Mucosa of descending colon (tissue), 3 donors: ENCODE measurements at regions not wholly inside any gene's neighbourhood (a gene's known extent, or its start where the extent isn't known, plus 50 kb on each side); places are given as distances from the start of the nearest gene placed in this dataset.

ENCODE experiments used
- ATAC-seq: fragments of 200-7000 bp; cut with Tn5 transposase; one replicate; pipeline ENCODE4 v1.9.1; 2020; ENCODE audit warnings: mild to moderate bottlenecking, moderate library complexity
- DNase-seq, 3 donors: peaks; one replicate each; pipeline ENCODE4 v3.0.0-alpha.2; 2020
- H3K36me3 ChIP-seq: fragments of 200-600 bp; one replicate; pipeline ENCODE4 v1.8.0; 2021; ENCODE audit warnings: low read depth, mild to moderate bottlenecking
- H3K4me1 ChIP-seq: fragments of 200-600 bp; one replicate; pipeline ENCODE4 v1.8.0; 2021; ENCODE audit warnings: low read depth, mild to moderate bottlenecking
- H3K4me3 ChIP-seq: fragments of 200-600 bp; one replicate; pipeline ENCODE4 v1.8.0; 2021; ENCODE audit warnings: mild to moderate bottlenecking
- H3K9me3 ChIP-seq: fragments of 200-600 bp; one replicate; pipeline ENCODE4 v1.8.0; 2021; ENCODE audit warnings: mild to moderate bottlenecking
- intact Hi-C, 2 donors: fragments of 100-400 bp; cut with DNase I in 1 of 2; cut with micrococcal nuclease in 1 of 2; formaldehyde crosslinking; loops; one replicate each; pipeline versions ENCODE4 v1.11.0 to v1.11.1; 2022; cut with DNase I, micrococcal nuclease
- TF ChIP-seq, protein P1 (sequence below): fragments of 200-600 bp; IDR thresholded peaks from one replicate; pipeline ENCODE4 v1.8.0; 2022; ENCODE audit warnings: antibody characterized with exemption, mild to moderate bottlenecking
- donor health status: DM: no; HTN: no; CAD: no; lungs with moderate emphysema.
- donor health status: DM: no; HTN: no; CAD: no.
- donor health status: DM: no; HTN: yes; CAD: no.

DNA sequence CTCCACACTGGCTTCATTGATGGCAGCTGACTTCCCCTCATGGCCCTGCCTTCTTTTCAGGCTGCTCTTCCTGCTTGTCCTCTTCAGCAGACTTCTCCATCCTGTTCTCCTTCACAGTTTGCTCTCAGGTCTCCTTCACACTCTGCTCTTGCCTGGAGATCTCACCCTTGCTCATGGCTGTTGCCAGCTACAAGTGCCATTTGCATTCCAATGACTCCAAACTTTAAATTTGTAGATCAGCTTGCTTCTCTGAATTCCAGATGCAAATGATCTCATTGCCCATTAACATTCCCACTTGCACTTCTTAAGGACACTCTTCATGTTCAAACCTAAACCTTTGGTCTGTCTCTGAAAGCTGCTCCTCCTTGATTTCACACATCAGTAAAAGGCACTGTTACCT lies 343.0 kb downstream of the QKI start:
- intact Hi-C loops, result no loop called here
- Histone ChIP-seq H3K4me3 (no peak overlapping the region), H3K36me3 (no peaks in the 10 kb centered on the region), H3K4me1 (no peaks in the 10 kb centered on the region), H3K9me3 (no peaks in the 10 kb centered on the region)
- DNase-seq (no peak), ATAC-seq (no peak)
- TF ChIP-seq, protein P1, sequence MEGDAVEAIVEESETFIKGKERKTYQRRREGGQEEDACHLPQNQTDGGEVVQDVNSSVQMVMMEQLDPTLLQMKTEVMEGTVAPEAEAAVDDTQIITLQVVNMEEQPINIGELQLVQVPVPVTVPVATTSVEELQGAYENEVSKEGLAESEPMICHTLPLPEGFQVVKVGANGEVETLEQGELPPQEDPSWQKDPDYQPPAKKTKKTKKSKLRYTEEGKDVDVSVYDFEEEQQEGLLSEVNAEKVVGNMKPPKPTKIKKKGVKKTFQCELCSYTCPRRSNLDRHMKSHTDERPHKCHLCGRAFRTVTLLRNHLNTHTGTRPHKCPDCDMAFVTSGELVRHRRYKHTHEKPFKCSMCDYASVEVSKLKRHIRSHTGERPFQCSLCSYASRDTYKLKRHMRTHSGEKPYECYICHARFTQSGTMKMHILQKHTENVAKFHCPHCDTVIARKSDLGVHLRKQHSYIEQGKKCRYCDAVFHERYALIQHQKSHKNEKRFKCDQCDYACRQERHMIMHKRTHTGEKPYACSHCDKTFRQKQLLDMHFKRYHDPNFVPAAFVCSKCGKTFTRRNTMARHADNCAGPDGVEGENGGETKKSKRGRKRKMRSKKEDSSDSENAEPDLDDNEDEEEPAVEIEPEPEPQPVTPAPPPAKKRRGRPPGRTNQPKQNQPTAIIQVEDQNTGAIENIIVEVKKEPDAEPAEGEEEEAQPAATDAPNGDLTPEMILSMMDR, result no peak

DNA sequence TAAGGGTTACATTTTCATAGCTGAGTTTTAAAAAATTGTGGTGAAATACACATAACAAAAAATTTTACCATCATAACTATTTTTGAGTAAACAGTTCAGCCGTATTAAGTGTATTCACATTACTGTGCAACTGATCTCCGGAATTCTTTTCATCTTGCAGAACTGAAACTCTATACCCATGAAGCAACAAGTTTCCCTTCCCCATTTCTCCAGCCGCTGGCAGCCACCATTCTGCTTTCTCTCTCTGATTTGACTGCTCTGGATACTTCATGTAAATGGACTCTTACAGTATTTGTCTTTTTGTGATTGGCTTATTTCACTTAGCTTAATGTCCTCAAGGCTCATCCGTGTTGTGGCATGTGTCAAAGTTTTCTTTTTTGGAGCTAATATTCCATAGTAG lies 341.6 kb downstream of the QKI start:
- TF ChIP-seq, protein P1, result no peak
- no peaks in the 10 kb centered on the region for H3K4me1 ChIP-seq
- intact Hi-C loops, result no loop called here
- no peaks in the 10 kb centered on the region for H3K9me3 ChIP-seq
- no peak overlapping the region for H3K4me3 ChIP-seq
- DNase-seq (peak in 1 of 3 donors; percentile 21), ATAC-seq (peak; percentile 64)
- H3K36me3 ChIP-seq, result no peaks in the 10 kb centered on the region

DNA sequence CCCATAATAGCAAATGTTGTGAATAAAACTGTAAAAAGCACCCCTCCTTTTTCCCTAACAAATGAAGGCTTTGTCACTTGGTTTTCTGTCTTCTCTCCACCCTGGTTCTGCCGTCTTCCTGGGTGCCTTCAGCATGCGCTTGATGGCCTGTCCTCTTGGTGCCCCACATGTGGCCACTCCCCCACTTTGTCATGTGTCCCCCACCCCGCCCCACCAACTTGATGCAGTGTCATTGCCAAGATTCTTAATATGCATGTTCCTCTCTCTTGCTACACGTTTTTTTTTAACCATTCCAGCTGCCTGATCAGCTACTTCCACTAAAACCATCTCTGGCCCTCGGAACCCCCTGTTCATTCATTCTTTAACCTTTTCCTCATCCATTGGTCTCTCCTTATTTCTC lies 340.3 kb downstream of the QKI start:
- Histone ChIP-seq H3K4me1 (no peaks in the 10 kb centered on the region), H3K36me3 (no peaks in the 10 kb centered on the region), H3K4me3 (no peak overlapping the region), H3K9me3 (no peaks in the 10 kb centered on the region)
- intact Hi-C loops, result no loop called here
- TF ChIP-seq, protein P1, result no peak
- no peak for DNase-seq
- no peak for ATAC-seq

DNA sequence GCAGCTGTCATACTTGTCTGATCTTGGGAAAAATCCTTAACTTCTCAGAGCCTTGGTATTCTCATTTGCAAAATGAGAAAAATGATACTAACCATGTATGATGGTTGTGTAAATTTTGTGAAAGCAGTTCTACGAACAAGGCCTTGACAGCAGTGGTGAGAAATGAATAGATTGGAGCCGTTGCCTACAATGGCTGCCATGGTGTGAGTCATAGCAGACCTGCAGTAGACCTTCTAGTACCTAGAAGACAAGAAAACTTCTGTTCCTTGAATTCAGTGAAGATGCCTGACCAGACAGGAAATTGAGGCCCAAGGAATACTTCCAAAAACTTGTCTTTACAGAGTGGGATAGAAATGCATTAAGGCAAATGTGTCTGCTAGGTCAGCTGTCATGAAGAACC lies 338.9 kb downstream of the QKI start:
- intact Hi-C loops, result no loop called here
- no peak overlapping the region for H3K4me3 ChIP-seq
- H3K9me3 ChIP-seq, result no peaks in the 10 kb centered on the region
- no peaks in the 10 kb centered on the region for H3K36me3 ChIP-seq
- H3K4me1 ChIP-seq, result no peaks in the 10 kb centered on the region
- TF ChIP-seq, protein P1, result no peak
- no peak for ATAC-seq
- DNase-seq, result no peak

DNA sequence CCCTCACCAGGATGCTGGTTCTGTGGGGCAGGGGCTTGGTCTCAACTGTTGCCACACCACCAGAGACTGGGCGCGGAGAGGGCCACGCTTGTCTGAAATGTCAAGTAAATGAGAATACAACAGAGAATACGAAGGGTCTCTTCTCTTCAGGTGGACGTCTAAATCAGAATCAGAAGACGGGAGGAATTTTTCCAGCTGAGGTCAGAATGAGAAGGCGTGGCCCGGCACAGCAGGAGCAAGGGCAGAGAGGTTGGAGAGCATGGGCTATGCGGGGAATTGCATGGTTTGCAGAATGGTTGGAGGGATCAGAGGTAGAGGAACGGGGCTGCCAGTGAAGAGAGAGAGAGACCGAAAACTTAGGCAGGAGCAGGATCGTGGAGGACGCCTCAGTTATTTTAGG lies 337.9 kb downstream of the QKI start:
- intact Hi-C loops, result no loop called here
- TF ChIP-seq, protein P1, result no peak

DNA sequence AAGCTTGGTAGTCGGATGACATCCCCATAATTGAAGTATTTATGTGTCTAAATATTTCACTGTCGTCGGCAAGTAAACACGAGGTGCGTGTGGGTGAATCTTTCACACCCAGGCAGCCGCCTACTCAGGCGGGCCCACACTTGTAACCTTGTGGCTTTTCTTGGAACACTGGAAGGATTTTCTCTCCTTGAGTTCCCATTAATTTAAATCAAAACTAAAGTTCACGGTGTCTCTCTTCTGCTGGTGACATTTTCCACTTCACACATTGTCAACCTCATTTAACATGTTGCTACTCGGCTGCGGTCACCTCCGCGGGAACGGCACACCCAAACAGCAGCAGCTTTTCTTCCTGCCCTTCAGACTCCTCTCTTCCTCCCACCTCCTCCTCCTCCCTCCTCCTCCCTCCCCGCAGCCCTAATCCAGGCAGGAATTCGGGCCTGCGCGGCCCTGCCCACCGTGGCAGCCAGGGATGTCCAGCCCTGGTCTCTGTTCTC lies 336.6 kb downstream of the QKI start:
- no peaks in the 10 kb centered on the region for H3K36me3 ChIP-seq
- H3K9me3 ChIP-seq, result no peaks in the 10 kb centered on the region
- DNase-seq, result no peak
- ATAC-seq, result no peak
- no peak overlapping the region for H3K4me3 ChIP-seq
- no peaks in the 10 kb centered on the region for H3K4me1 ChIP-seq
- intact Hi-C loops, result no loop called here
- TF ChIP-seq, protein P1, result no peak

More for the DNA sequence above, 337.9 kb downstream of the QKI start:
- no peak for ATAC-seq
- Histone ChIP-seq H3K4me3 (no peak overlapping the region), H3K36me3 (no peaks in the 10 kb centered on the region), H3K9me3 (no peaks in the 10 kb centered on the region), H3K4me1 (no peaks in the 10 kb centered on the region)
- no peak for DNase-seq
